ENCODE measurements at regions not wholly inside any gene's neighbourhood (a gene's known extent, or its start where the extent isn't known, plus 50 kb on each side); places are given as distances from the start of the nearest gene placed in this dataset.
A peak's percentile ranks its signal among the peaks of the same experiment; 100 is the strongest.

DNA sequence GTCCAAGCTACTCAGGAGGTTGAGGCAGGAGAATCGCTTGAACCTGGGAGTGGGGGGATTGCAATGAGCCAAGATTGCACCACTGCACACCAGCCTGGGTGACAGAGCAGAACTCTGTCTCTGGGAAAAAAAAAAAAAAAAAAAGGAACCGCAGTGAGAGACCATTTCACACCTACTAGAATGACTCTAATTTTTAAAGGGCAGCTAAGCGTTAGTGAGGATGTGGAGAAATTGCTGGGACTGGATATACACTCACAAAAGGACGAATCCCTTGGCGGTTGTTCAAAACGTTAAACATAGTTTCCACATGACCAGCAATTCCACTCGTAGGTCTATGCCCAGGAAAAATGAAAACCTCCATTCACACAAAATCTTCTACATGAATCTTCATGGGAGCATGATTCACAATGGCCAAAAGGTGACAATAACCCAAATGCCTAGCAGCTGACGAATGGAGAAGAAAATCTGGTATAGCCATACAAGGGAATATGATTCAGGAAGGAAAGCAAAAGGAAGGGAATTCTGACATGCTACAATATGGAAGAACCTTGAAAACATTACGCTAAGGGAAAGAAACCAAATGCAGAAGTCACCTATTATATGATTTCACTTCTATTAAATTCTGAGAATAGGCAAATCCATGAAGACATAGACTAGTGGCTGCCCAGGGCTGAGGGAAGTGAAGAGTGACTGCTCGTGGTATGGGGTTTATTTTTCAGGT lies 127.0 kb downstream of the CHSY1 start:
- DNase-seq, result no peak

- DNase-seq, result no peak
These were observed 128.5 kb downstream of the CHSY1 start for GRCh38 chr15:101123222-101123910.

GRCh38 chr15:101122806-101123205 lies 129.0 kb downstream of the CHSY1 start:
- DNase-seq, result no peak

- DNase-seq, result no peak
These were observed 129.6 kb downstream of the CHSY1 start for GRCh38 chr15:101122266-101122665.

GRCh38 chr15:101121511-101122090 lies 130.2 kb downstream of the CHSY1 start:
- DNase-seq, result peak; percentile 43

DNA sequence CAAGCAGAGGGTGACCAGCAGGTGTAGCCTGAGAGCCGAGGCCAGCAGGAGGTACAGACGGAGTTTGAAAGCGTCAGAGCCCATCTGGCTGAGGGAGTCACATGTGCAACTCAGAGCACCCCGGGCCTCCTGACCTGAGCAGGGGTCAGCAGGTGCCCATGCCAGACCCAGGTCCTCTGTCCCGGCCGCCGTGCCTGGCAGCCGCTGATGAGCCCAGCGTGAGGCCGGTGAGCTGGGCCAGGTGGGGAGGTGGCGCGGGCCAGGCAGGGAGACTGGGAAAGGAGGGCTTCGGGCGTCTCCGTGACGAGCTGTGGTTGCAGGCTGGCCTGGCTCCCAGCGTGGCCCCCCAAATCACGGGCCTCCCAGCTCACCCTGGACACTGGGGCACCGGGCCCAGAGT lies 130.9 kb downstream of the CHSY1 start:
- peak; percentile 61 for DNase-seq

DNA sequence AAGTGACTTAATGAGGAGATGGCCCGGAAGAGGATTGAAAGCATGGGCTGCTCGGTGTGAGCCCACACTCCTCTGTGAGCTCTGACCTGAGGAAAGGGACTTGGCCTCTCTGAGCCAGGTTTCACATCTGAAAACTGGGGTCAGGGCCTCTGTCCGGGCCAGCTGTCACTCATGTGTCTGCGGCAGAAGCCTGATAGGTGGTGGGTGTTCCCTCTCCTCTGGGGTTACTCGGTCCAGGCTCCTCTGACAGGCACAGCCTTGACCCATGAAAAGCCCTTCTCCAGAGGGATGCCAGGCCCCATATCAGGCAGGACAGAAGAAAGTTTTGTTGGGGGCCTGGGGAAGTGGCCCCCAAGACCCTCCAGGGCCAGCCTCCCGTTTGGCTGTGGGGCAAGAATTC lies 131.4 kb downstream of the CHSY1 start:
- no peak for DNase-seq
